ENCODE measurements at regions not wholly inside any gene's neighbourhood (a gene's known extent, or its start where the extent isn't known, plus 50 kb on each side); places are given as distances from the start of the nearest gene placed in this dataset.

GRCh38 chr7:156466272-156466671 lies 174.3 kb upstream of the RNF32 start:
- Histone ChIP-seq H3K4me1 (ENCODE audit: control insufficient read depth, insufficient read depth, low read length) (no peaks in the 10 kb centered on the region), H3K9ac (ENCODE audit: low read length) (no peak overlapping the region), H3K27ac (ENCODE audit: low read depth, low read length) (no peak overlapping the region), H3K36me3 (ENCODE audit: control insufficient read depth, insufficient read depth, low read length) (no peaks in the 10 kb centered on the region), H3K4me3 (ENCODE audit: low read length) (no peak overlapping the region), H3K27me3 (ENCODE audit: control insufficient read depth, insufficient read depth, low read length) (no peaks in the 10 kb centered on the region)

GRCh38 chr7:156465186-156465585 lies 175.4 kb upstream of the RNF32 start:
- Histone ChIP-seq H3K4me3 (ENCODE audit: low read length) (no peak overlapping the region), H3K4me1 (ENCODE audit: control insufficient read depth, insufficient read depth, low read length) (no peaks in the 10 kb centered on the region), H3K9ac (ENCODE audit: low read length) (no peak overlapping the region), H3K27ac (ENCODE audit: low read depth, low read length) (no peak overlapping the region), H3K36me3 (ENCODE audit: control insufficient read depth, insufficient read depth, low read length) (no peaks in the 10 kb centered on the region), H3K27me3 (ENCODE audit: control insufficient read depth, insufficient read depth, low read length) (no peaks in the 10 kb centered on the region)

- Histone ChIP-seq H3K27ac (ENCODE audit: low read depth, low read length) (no peak overlapping the region), H3K36me3 (ENCODE audit: control insufficient read depth, insufficient read depth, low read length) (no peaks in the 10 kb centered on the region), H3K27me3 (ENCODE audit: control insufficient read depth, insufficient read depth, low read length) (no peaks in the 10 kb centered on the region), H3K4me1 (ENCODE audit: control insufficient read depth, insufficient read depth, low read length) (no peaks in the 10 kb centered on the region), H3K4me3 (ENCODE audit: low read length) (no peak overlapping the region), H3K9ac (ENCODE audit: low read length) (no peak overlapping the region)
These were observed 176.2 kb upstream of the RNF32 start for GRCh38 chr7:156464339-156464738.

GRCh38 chr7:156463280-156463679 lies 177.3 kb upstream of the RNF32 start:
- H3K27ac ChIP-seq (ENCODE audit: low read depth, low read length), result no peak overlapping the region
- no peak overlapping the region for H3K4me3 ChIP-seq (ENCODE audit: low read length)
- no peak overlapping the region for H3K9ac ChIP-seq (ENCODE audit: low read length)
- no peaks in the 10 kb centered on the region for H3K27me3 ChIP-seq (ENCODE audit: control insufficient read depth, insufficient read depth, low read length)
- H3K4me1 ChIP-seq (ENCODE audit: control insufficient read depth, insufficient read depth, low read length), result no peaks in the 10 kb centered on the region
- H3K36me3 ChIP-seq (ENCODE audit: control insufficient read depth, insufficient read depth, low read length), result no peaks in the 10 kb centered on the region

GRCh38 chr7:156461881-156462665 lies 178.5 kb upstream of the RNF32 start:
- H3K4me3 ChIP-seq (ENCODE audit: low read length), result no peak overlapping the region
- H3K27ac ChIP-seq (ENCODE audit: low read depth, low read length), result no peak overlapping the region
- no peaks in the 10 kb centered on the region for H3K36me3 ChIP-seq (ENCODE audit: control insufficient read depth, insufficient read depth, low read length)
- H3K9ac ChIP-seq (ENCODE audit: low read length), result no peak overlapping the region
- no peaks in the 10 kb centered on the region for H3K4me1 ChIP-seq (ENCODE audit: control insufficient read depth, insufficient read depth, low read length)
- H3K27me3 ChIP-seq (ENCODE audit: control insufficient read depth, insufficient read depth, low read length), result no peaks in the 10 kb centered on the region

GRCh38 chr7:156460858-156461627 lies 179.5 kb upstream of the RNF32 start:
- Histone ChIP-seq H3K4me3 (ENCODE audit: low read length) (no peak overlapping the region), H3K4me1 (ENCODE audit: control insufficient read depth, insufficient read depth, low read length) (no peaks in the 10 kb centered on the region), H3K27me3 (ENCODE audit: control insufficient read depth, insufficient read depth, low read length) (no peaks in the 10 kb centered on the region), H3K36me3 (ENCODE audit: control insufficient read depth, insufficient read depth, low read length) (no peaks in the 10 kb centered on the region), H3K9ac (ENCODE audit: low read length) (no peak overlapping the region), H3K27ac (ENCODE audit: low read depth, low read length) (no peak overlapping the region)

GRCh38 chr7:156459582-156459981 lies 181.0 kb upstream of the RNF32 start:
- H3K36me3 ChIP-seq (ENCODE audit: control insufficient read depth, insufficient read depth, low read length), result no peaks in the 10 kb centered on the region
- H3K27me3 ChIP-seq (ENCODE audit: control insufficient read depth, insufficient read depth, low read length), result no peaks in the 10 kb centered on the region
- no peak overlapping the region for H3K9ac ChIP-seq (ENCODE audit: low read length)
- no peak overlapping the region for H3K27ac ChIP-seq (ENCODE audit: low read depth, low read length)
- no peaks in the 10 kb centered on the region for H3K4me1 ChIP-seq (ENCODE audit: control insufficient read depth, insufficient read depth, low read length)
- no peak overlapping the region for H3K4me3 ChIP-seq (ENCODE audit: low read length)

GRCh38 chr7:156459067-156459466 lies 181.5 kb upstream of the RNF32 start:
- no peak overlapping the region for H3K9ac ChIP-seq (ENCODE audit: low read length)
- no peak overlapping the region for H3K27ac ChIP-seq (ENCODE audit: low read depth, low read length)
- no peak overlapping the region for H3K4me3 ChIP-seq (ENCODE audit: low read length)
- no peaks in the 10 kb centered on the region for H3K27me3 ChIP-seq (ENCODE audit: control insufficient read depth, insufficient read depth, low read length)
- no peaks in the 10 kb centered on the region for H3K4me1 ChIP-seq (ENCODE audit: control insufficient read depth, insufficient read depth, low read length)
- no peaks in the 10 kb centered on the region for H3K36me3 ChIP-seq (ENCODE audit: control insufficient read depth, insufficient read depth, low read length)

GRCh38 chr7:156458011-156458410 lies 182.6 kb upstream of the RNF32 start:
- Histone ChIP-seq H3K4me3 (ENCODE audit: low read length) (no peak overlapping the region), H3K36me3 (ENCODE audit: control insufficient read depth, insufficient read depth, low read length) (no peaks in the 10 kb centered on the region), H3K9ac (ENCODE audit: low read length) (no peak overlapping the region), H3K27me3 (ENCODE audit: control insufficient read depth, insufficient read depth, low read length) (no peaks in the 10 kb centered on the region), H3K27ac (ENCODE audit: low read depth, low read length) (no peak overlapping the region), H3K4me1 (ENCODE audit: control insufficient read depth, insufficient read depth, low read length) (no peaks in the 10 kb centered on the region)

- H3K36me3 ChIP-seq (ENCODE audit: control insufficient read depth, insufficient read depth, low read length), result no peaks in the 10 kb centered on the region
- H3K27ac ChIP-seq (ENCODE audit: low read depth, low read length), result no peak overlapping the region
- no peaks in the 10 kb centered on the region for H3K27me3 ChIP-seq (ENCODE audit: control insufficient read depth, insufficient read depth, low read length)
- H3K4me1 ChIP-seq (ENCODE audit: control insufficient read depth, insufficient read depth, low read length), result no peaks in the 10 kb centered on the region
- no peak overlapping the region for H3K4me3 ChIP-seq (ENCODE audit: low read length)
- no peak overlapping the region for H3K9ac ChIP-seq (ENCODE audit: low read length)
These were observed 184.0 kb upstream of the RNF32 start for GRCh38 chr7:156456503-156457115.

GRCh38 chr7:156456032-156456431 lies 184.5 kb upstream of the RNF32 start:
- Histone ChIP-seq H3K27me3 (ENCODE audit: control insufficient read depth, insufficient read depth, low read length) (no peaks in the 10 kb centered on the region), H3K4me1 (ENCODE audit: control insufficient read depth, insufficient read depth, low read length) (no peaks in the 10 kb centered on the region), H3K4me3 (ENCODE audit: low read length) (no peak overlapping the region), H3K9ac (ENCODE audit: low read length) (no peak overlapping the region), H3K27ac (ENCODE audit: low read depth, low read length) (no peak overlapping the region), H3K36me3 (ENCODE audit: control insufficient read depth, insufficient read depth, low read length) (no peaks in the 10 kb centered on the region)

- no peak overlapping the region for H3K4me3 ChIP-seq (ENCODE audit: low read length)
- no peak overlapping the region for H3K9ac ChIP-seq (ENCODE audit: low read length)
- no peaks in the 10 kb centered on the region for H3K27me3 ChIP-seq (ENCODE audit: control insufficient read depth, insufficient read depth, low read length)
- H3K27ac ChIP-seq (ENCODE audit: low read depth, low read length), result no peak overlapping the region
- H3K36me3 ChIP-seq (ENCODE audit: control insufficient read depth, insufficient read depth, low read length), result no peaks in the 10 kb centered on the region
- H3K4me1 ChIP-seq (ENCODE audit: control insufficient read depth, insufficient read depth, low read length), result no peaks in the 10 kb centered on the region
These were observed 190.1 kb upstream of the RNF32 start for GRCh38 chr7:156450473-156450872.

All from rectal smooth muscle tissue (tissue), 1 donor.